HG03575 (cell line): ENCODE measurements at regions not wholly inside any gene's neighbourhood (a gene's known extent, or its start where the extent isn't known, plus 50 kb on each side); places are given as distances from the start of the nearest gene placed in this dataset.

ENCODE experiments used
- ATAC-seq: cut with Tn5 transposase; IDR thresholded peaks from one replicate; pipeline ENCODE4 v1.9.1; 2021; ENCODE audit not compliant: unreplicated experiment, insufficient number of reproducible peaks, low FRiP score; ENCODE audit errors: extremely low read depth

- ATAC-seq = no peak
Measured at GRCh38 chr15:38864122-38864521, 299.5 kb upstream of the RASGRP1 start.

GRCh38 chr15:38864827-38865581, 300.4 kb upstream of the RASGRP1 start:
- ATAC-seq = no peak

- no peak for ATAC-seq
Measured at GRCh38 chr15:38867556-38867955, 302.9 kb upstream of the RASGRP1 start.

GRCh38 chr15:38868326-38869114, 303.9 kb upstream of the RASGRP1 start:
- ATAC-seq = no peak

GRCh38 chr15:38871638-38872037, 307.0 kb upstream of the RASGRP1 start:
- no peak for ATAC-seq

- no peak for ATAC-seq
Measured at GRCh38 chr15:38872732-38873131, 308.1 kb upstream of the RASGRP1 start.

GRCh38 chr15:38873158-38873557, 308.5 kb upstream of the RASGRP1 start:
- ATAC-seq = no peak

GRCh38 chr15:38874464-38874863, 309.9 kb upstream of the RASGRP1 start:
- no peak for ATAC-seq

- no peak for ATAC-seq
Measured at GRCh38 chr15:38876211-38876610, 311.6 kb upstream of the RASGRP1 start.

- no peak for ATAC-seq
Measured at GRCh38 chr15:38876621-38877020, 312.0 kb upstream of the RASGRP1 start.

GRCh38 chr15:38877471-38877870, 312.9 kb upstream of the RASGRP1 start:
- ATAC-seq = no peak

GRCh38 chr15:38878026-38878425, 313.4 kb upstream of the RASGRP1 start:
- ATAC-seq = no peak

- no peak for ATAC-seq
Measured at GRCh38 chr15:38878926-38879325, 314.3 kb upstream of the RASGRP1 start.

GRCh38 chr15:38879909-38880471, 315.4 kb upstream of the RASGRP1 start:
- ATAC-seq = no peak

- ATAC-seq = no peak
Measured at GRCh38 chr15:38882221-38882620, 317.6 kb upstream of the RASGRP1 start.

GRCh38 chr15:38883987-38884386, 319.4 kb upstream of the RASGRP1 start:
- no peak for ATAC-seq

- no peak for ATAC-seq
Measured at GRCh38 chr15:38885001-38885400, 320.4 kb upstream of the RASGRP1 start.

- ATAC-seq = no peak
Measured at GRCh38 chr15:38885471-38885952, 320.9 kb upstream of the RASGRP1 start.

- ATAC-seq = no peak
Measured at GRCh38 chr15:38886315-38887163, 321.9 kb upstream of the RASGRP1 start.
